A673 (cell line): ENCODE measurements at regions not wholly inside any gene's neighbourhood (a gene's known extent, or its start where the extent isn't known, plus 50 kb on each side); places are given as distances from the start of the nearest gene placed in this dataset.

Experiments used
- BruUV-seq: library from RNA; stranded (reverse); fragments of 400-500 nt; replicated peaks from 2 replicates; lab custom pipeline; 2021; lab: Mats Ljungman, UMichigan
- CTCF ChIA-PET: fragments of 300-600 bp; sonication (Branson Sonifier 250); formaldehyde crosslinking; loops from one replicate; lab custom pipeline; 2022; ENCODE audit warnings: antibody characterized with exemption; lab: Charles Lee
- POLR2A ChIA-PET: fragments of 300-600 bp; sonication (Branson Sonifier 250); formaldehyde crosslinking; loops from one replicate; lab custom pipeline; 2022; ENCODE audit warnings: antibody characterized with exemption; ENCODE audit not compliant: low non-redundant PET; lab: Charles Lee
- DNase-seq: peaks from one replicate; pipeline ENCODE4 v3.0.0-alpha.2; 2015; ENCODE audit warnings: low spot score
- H3K27ac ChIP-seq: fragments of 200-600 bp; sonication (generic); 2 replicates; pipeline ENCODE4 v1.5.1; 2016; ENCODE audit warnings: mixed run types, low read depth, mild to moderate bottlenecking, mixed read lengths, antibody characterized with exemption, low read length; ENCODE audit not compliant: poor library complexity, severe bottlenecking
- H3K27me3 ChIP-seq: fragments of 200-600 bp; sonication (generic); replicated peaks from 2 replicates; pipeline ENCODE4 v1.6.1; 2017; ENCODE audit warnings: mixed run types, low read depth, mild to moderate bottlenecking, mixed read lengths, antibody characterized with exemption, low read length; ENCODE audit not compliant: insufficient read depth, poor library complexity
- H3K36me3 ChIP-seq: fragments of 200-600 bp; sonication (generic); 2 replicates; pipeline ENCODE4 v1.6.1; 2016; ENCODE audit warnings: mixed run types, mild to moderate bottlenecking, mixed read lengths, antibody characterized with exemption, low read length; ENCODE audit not compliant: insufficient read depth, poor library complexity, severe bottlenecking
- H3K4me1 ChIP-seq: fragments of 200-600 bp; sonication (generic); 2 replicates; pipeline ENCODE4 v1.6.1; 2017; ENCODE audit warnings: mixed run types, mild to moderate bottlenecking, mixed read lengths, antibody characterized with exemption, low read length; ENCODE audit not compliant: insufficient read depth, poor library complexity, severe bottlenecking
- H3K4me3 ChIP-seq: fragments of 200-600 bp; sonication (generic); 2 replicates; pipeline ENCODE4 v1.5.1; 2016; ENCODE audit warnings: low read depth, mixed run types, mild to moderate bottlenecking, mixed read lengths, low read length; ENCODE audit not compliant: poor library complexity, severe bottlenecking
- H3K9me3 ChIP-seq: fragments of 200-600 bp; sonication (generic); 2 replicates; pipeline ENCODE4 v1.6.1; 2016; ENCODE audit warnings: mixed run types, low read depth, mild to moderate bottlenecking, mixed read lengths, antibody characterized with exemption, low read length; ENCODE audit not compliant: poor library complexity, severe bottlenecking
- EZH2 ChIP-seq: fragments of 200-600 bp; sonication (generic); IDR thresholded peaks from 2 replicates; pipeline ENCODE4 v1.6.1; 2017; ENCODE audit warnings: borderline replicate concordance, low read depth, mild to moderate bottlenecking, mixed read lengths, antibody characterized with exemption, low read length; ENCODE audit not compliant: poor library complexity, severe bottlenecking
- intact Hi-C: fragments of 100-400 bp; cut with micrococcal nuclease; formaldehyde crosslinking; loops from one replicate; pipeline ENCODE4 v1.10.0; 2022; ENCODE audit not compliant: unreplicated experiment
- TF ChIP-seq, protein P1 (sequence below): fragments of 300-800, 200-600 bp; sonication (generic); conservative IDR thresholded peaks from 2 replicates; pipeline ENCODE4 v1.5.1; 2017; ENCODE audit warnings: low read depth, mild to moderate bottlenecking, antibody characterized with exemption, low read length, moderate library complexity, mixed read lengths

DNA sequence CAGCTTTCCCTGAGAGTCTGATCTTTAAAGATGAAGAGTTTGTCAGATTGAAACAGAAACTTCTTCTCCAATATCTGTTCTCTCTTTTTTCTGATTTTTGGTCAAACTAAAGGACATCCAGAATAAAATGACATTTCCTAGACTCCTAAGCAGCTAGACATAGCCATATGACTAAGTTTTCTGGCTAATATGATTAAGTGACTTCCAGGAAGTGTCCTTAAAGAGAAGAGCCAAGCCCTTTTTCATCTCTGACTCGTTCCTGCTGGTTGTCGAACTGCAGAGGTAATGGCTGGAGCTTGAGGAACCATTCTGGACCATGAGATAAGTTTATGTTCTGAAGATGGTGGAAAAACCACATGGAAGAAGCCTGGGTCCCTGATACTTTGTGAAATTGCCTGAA, 546.0 kb downstream of the BCOR start:
- Histone ChIP-seq H3K36me3 (no peaks in the 10 kb centered on the region), H3K27ac (no peak overlapping the region), H3K9me3 (no peaks in the 10 kb centered on the region), H3K27me3 (no peaks in the 10 kb centered on the region), H3K4me3 (no peak overlapping the region), H3K4me1 (no peaks in the 10 kb centered on the region)
- ChIA-PET CTCF (no interaction called here), POLR2A (no interaction called here)
- no peak for DNase-seq
- no TSS peak for BruUV-seq
- intact Hi-C loops: no loop called here
- TF ChIP-seq, protein P1, sequence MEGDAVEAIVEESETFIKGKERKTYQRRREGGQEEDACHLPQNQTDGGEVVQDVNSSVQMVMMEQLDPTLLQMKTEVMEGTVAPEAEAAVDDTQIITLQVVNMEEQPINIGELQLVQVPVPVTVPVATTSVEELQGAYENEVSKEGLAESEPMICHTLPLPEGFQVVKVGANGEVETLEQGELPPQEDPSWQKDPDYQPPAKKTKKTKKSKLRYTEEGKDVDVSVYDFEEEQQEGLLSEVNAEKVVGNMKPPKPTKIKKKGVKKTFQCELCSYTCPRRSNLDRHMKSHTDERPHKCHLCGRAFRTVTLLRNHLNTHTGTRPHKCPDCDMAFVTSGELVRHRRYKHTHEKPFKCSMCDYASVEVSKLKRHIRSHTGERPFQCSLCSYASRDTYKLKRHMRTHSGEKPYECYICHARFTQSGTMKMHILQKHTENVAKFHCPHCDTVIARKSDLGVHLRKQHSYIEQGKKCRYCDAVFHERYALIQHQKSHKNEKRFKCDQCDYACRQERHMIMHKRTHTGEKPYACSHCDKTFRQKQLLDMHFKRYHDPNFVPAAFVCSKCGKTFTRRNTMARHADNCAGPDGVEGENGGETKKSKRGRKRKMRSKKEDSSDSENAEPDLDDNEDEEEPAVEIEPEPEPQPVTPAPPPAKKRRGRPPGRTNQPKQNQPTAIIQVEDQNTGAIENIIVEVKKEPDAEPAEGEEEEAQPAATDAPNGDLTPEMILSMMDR: no peak
- TF ChIP-seq EZH2: no peak

DNA sequence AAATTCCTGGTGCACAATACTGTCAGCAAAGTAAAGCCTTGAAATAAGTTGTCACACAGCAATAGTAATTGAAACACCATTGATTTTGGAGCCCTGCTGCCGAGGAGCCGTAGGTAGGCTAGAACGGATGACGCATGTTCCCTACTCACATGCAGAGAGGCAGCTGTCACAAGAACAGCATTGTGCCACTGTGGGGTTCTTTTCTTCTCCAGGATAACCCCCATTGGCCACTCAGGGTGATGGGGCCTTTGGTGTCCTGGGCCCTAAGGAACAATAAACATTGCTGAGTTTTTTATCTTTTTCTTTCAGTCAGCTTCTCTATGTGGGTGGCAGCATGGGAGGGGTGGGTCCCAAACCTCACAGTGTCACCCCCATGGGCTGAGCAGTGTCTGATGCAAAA, 542.3 kb downstream of the BCOR start:
- no TSS peak for BruUV-seq
- TF ChIP-seq, protein P1: no peak
- TF ChIP-seq EZH2: no peak
- intact Hi-C loops: no loop called here
- Histone ChIP-seq H3K4me3 (no peak overlapping the region), H3K36me3 (no peaks in the 10 kb centered on the region), H3K4me1 (no peaks in the 10 kb centered on the region), H3K27ac (no peak overlapping the region), H3K9me3 (no peaks in the 10 kb centered on the region), H3K27me3 (no peaks in the 10 kb centered on the region)
- DNase-seq: no peak
- POLR2A ChIA-PET: no interaction called here
- CTCF ChIA-PET: no interaction called here

DNA sequence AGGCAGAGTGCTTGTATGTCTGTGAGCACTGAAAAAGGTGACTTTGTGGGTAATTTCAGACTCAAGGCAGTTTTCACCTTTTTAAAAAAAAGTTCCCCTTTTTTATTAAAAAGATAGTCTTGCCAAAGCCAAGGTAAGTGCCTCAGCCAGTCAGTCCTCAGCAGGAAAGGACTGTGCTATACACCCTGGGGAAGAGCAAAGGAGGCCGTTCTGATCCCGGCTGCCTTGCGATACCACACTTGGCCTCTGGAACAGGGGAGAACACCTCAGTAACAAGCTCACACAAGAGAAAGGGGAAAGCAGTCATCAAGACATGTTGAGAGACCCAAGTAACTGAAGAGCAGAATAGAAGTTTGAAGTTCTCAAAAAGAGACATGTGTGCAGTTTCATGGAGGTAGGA, 541.7 kb downstream of the BCOR start:
- Histone ChIP-seq H3K36me3 (no peaks in the 10 kb centered on the region), H3K4me1 (no peaks in the 10 kb centered on the region), H3K27me3 (no peaks in the 10 kb centered on the region), H3K4me3 (no peak overlapping the region), H3K27ac (no peak overlapping the region), H3K9me3 (no peaks in the 10 kb centered on the region)
- intact Hi-C loops: no loop called here
- TF ChIP-seq EZH2: no peak
- TF ChIP-seq, protein P1: no peak
- DNase-seq: no peak
- ChIA-PET CTCF (no interaction called here), POLR2A (no interaction called here)
- no TSS peak for BruUV-seq
